ENCODE measurements at regions not wholly inside any gene's neighbourhood (a gene's known extent, or its start where the extent isn't known, plus 50 kb on each side); places are given as distances from the start of the nearest gene placed in this dataset.

DNA sequence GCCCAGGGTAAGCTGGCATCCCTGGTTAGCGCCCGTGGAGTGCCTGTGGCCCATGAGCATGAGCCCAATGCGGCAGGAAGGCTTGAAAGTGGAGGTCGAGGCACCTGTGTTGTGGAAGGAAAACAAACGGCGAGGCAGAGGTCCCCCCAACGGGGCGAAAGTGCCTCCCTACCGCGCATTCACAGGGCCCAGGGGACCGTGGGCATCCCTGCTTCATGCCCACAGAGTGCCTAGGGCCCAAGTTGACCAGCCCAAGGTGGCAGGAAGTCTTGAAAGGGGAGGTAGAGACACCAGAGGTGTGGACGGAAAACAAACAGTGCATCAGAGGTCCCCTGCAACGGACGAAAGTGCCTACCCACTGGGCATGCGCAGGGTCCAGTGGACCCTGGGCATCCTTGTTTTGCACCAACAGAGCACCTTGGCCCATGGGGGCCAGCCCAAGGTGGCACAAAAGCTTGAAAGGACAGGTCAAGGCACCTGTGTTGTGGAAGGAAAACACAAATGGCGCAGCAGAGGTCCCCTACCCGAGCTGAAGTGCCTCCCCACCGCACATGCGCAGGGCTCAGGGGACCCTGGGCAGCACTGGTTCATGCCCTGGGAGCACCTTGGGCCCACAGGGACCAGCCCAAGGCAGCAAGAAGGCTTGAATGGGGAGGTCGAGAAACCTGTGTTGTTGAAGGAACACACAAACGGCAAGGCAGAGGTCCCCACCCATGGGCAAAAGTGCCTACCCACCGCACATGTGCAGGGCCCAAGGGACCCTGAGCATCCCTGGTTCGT, 377.5 kb downstream of the ALG10 start:
- no peaks in the 10 kb centered on the region for H3K4me1 ChIP-seq (ENCODE audit: control insufficient read depth, insufficient read depth, low read length)
- no peaks in the 10 kb centered on the region for H3K27me3 ChIP-seq (ENCODE audit: control insufficient read depth, insufficient read depth, low read length)
- peaks cover 94% of the 10 kb centered on the region for H3K9me3 ChIP-seq (replicated peaks; ENCODE audit: control insufficient read depth, low read depth, low read length)
- no peak overlapping the region for H3K27ac ChIP-seq (ENCODE audit: low read length)
- no peaks in the 10 kb centered on the region for H3K36me3 ChIP-seq (ENCODE audit: control insufficient read depth, insufficient read depth, low read length)
- WGBS (ENCODE audit: insufficient coverage) = 74% methylated on average over 23 of the region's 23 CpGs
- H3K4me3 ChIP-seq (ENCODE audit: low read length) = no peak overlapping the region
- DNase-seq = no peak

DNA sequence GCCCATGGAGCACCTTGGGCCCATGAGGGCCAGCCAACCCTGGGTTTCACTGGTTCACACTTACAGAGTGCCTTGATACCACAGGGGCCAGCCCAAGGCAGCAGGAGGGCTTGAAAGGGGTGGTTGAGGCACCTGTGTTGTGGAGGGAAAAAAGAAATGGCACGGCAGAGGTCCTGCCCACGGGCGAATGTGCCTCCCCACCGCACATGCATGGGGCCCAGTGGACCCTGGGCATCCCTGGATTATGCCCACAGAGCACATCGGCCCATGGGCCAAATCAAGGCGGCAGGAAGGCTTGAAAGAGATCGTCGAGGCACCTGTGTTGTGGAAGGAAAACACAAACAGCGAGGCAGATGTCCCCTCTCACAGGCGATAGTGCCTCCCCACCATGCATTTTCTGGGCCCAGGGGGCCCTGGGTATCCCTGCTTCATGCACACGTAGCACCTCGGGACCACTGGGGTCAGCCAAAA, 378.1 kb downstream of the ALG10 start:
- Histone ChIP-seq H3K9me3 (replicated peaks; ENCODE audit: control insufficient read depth, low read depth, low read length) (peaks cover 92% of the 10 kb centered on the region), H3K27me3 (ENCODE audit: control insufficient read depth, insufficient read depth, low read length) (no peaks in the 10 kb centered on the region), H3K36me3 (ENCODE audit: control insufficient read depth, insufficient read depth, low read length) (no peaks in the 10 kb centered on the region), H3K4me3 (ENCODE audit: low read length) (no peak overlapping the region), H3K4me1 (ENCODE audit: control insufficient read depth, insufficient read depth, low read length) (no peaks in the 10 kb centered on the region), H3K27ac (ENCODE audit: low read length) (no peak overlapping the region)
- DNase-seq = no peak
- 85% methylated on average over 9 of the region's 12 CpGs for WGBS (ENCODE audit: insufficient coverage)

DNA sequence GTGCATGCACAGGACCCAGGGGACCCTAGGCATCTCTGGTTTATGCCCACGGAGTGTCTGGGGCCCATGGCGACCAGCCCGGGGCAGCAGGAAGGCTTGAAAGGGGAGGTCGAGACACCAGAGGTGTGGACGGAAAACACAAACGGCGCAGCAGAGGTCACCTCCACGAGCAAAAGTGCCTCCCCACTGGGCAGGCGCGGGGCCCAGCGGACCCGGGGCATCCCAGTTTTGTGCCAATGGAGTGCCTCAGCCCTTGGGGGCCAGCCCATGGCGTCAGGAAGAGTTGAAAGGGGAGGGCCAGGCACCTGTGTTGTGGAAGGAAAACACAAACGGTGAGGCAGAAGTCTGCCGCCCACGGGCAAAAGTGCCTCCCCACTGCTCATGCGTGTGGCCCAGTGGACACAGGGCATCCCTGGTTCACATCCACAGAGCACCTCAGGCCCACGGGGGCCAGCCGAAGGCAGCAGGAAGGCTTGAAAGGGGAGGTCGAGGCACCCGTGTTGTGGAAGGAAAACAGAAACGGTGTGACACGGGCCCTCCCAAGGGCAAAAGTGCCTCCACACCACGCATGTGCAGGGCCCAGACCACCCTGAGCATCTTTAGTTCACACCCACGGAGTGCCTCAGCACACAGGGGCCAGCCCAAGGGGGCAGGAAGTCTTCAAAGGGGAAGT, 378.8 kb downstream of the ALG10 start:
- H3K27ac ChIP-seq (ENCODE audit: low read length) = no peak overlapping the region
- no peak overlapping the region for H3K4me3 ChIP-seq (ENCODE audit: low read length)
- H3K9me3 ChIP-seq (replicated peaks; ENCODE audit: control insufficient read depth, low read depth, low read length) = peaks cover 91% of the 10 kb centered on the region
- WGBS (ENCODE audit: insufficient coverage) = 67% methylated on average over 24 of the region's 25 CpGs
- H3K36me3 ChIP-seq (ENCODE audit: control insufficient read depth, insufficient read depth, low read length) = no peaks in the 10 kb centered on the region
- no peaks in the 10 kb centered on the region for H3K27me3 ChIP-seq (ENCODE audit: control insufficient read depth, insufficient read depth, low read length)
- H3K4me1 ChIP-seq (ENCODE audit: control insufficient read depth, insufficient read depth, low read length) = no peaks in the 10 kb centered on the region
- DNase-seq = no peak

GRCh38 chr12:34401659-34402227, 379.4 kb downstream of the ALG10 start:
- DNase-seq = no peak
- Histone ChIP-seq H3K27me3 (ENCODE audit: control insufficient read depth, insufficient read depth, low read length) (no peaks in the 10 kb centered on the region), H3K9me3 (replicated peaks; ENCODE audit: control insufficient read depth, low read depth, low read length) (peaks cover 91% of the 10 kb centered on the region), H3K4me3 (ENCODE audit: low read length) (no peak overlapping the region), H3K27ac (ENCODE audit: low read length) (no peak overlapping the region), H3K4me1 (ENCODE audit: control insufficient read depth, insufficient read depth, low read length) (no peaks in the 10 kb centered on the region), H3K36me3 (ENCODE audit: control insufficient read depth, insufficient read depth, low read length) (no peaks in the 10 kb centered on the region)
- WGBS (ENCODE audit: insufficient coverage) = 51% methylated on average over 23 of the region's 28 CpGs

- WGBS (ENCODE audit: insufficient coverage) = 70% methylated on average over 21 of the region's 30 CpGs
- no peak overlapping the region for H3K4me3 ChIP-seq (ENCODE audit: low read length)
- H3K36me3 ChIP-seq (ENCODE audit: control insufficient read depth, insufficient read depth, low read length) = no peaks in the 10 kb centered on the region
- no peaks in the 10 kb centered on the region for H3K27me3 ChIP-seq (ENCODE audit: control insufficient read depth, insufficient read depth, low read length)
- no peak for DNase-seq
- no peak overlapping the region for H3K27ac ChIP-seq (ENCODE audit: low read length)
- no peaks in the 10 kb centered on the region for H3K4me1 ChIP-seq (ENCODE audit: control insufficient read depth, insufficient read depth, low read length)
- peaks cover 90% of the 10 kb centered on the region for H3K9me3 ChIP-seq (replicated peaks; ENCODE audit: control insufficient read depth, low read depth, low read length)
Observed at GRCh38 chr12:34402228-34402898, 380.1 kb downstream of the ALG10 start.

DNA sequence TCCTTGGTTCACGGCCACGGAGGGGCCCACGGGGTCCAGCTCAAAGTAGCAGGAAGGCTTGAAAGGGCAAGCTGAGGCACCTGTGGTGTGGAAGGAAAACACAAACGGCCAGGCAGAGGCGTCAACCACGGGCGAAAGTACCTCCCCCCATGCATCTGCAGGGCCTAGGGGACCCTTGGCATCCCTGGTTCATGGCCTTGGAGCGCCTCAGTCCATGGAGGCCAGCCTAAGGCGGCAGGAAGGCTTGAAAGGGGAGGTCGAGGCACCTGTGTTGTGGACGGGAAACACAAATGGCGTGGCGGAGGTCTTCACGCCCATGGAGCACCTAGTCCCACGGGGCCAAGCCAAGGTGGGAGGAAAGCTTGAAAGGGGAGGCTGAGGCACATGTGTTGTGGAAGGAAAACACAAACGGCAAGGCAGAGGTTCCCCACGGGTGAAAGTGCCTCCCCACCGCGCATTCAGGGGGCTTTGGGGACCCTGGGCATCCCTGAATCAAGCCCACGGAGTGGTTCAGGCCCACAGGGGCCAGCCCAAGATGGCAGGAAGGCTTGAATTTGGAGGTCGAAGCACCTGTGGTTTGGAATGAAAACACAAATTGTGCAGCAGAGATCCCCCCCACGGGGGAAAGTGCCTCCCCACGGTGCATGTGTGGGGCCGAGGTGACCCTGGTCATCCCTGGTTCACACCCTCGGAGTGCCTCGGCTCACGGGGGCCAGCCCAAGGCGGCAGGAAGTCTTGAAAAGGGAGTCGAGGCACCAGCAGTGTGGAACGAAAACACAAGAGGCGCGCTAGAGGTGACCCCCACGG, 380.8 kb downstream of the ALG10 start:
- DNase-seq = no peak
- Histone ChIP-seq H3K4me3 (ENCODE audit: low read length) (no peak overlapping the region), H3K9me3 (replicated peaks; ENCODE audit: control insufficient read depth, low read depth, low read length) (peaks cover 88% of the 10 kb centered on the region), H3K36me3 (ENCODE audit: control insufficient read depth, insufficient read depth, low read length) (no peaks in the 10 kb centered on the region), H3K27ac (ENCODE audit: low read length) (no peak overlapping the region), H3K4me1 (ENCODE audit: control insufficient read depth, insufficient read depth, low read length) (no peaks in the 10 kb centered on the region), H3K27me3 (ENCODE audit: control insufficient read depth, insufficient read depth, low read length) (no peaks in the 10 kb centered on the region)
- 80% methylated on average over 28 of the region's 33 CpGs for WGBS (ENCODE audit: insufficient coverage)

GRCh38 chr12:34403706-34404376, 381.5 kb downstream of the ALG10 start:
- Histone ChIP-seq H3K9me3 (replicated peaks; ENCODE audit: control insufficient read depth, low read depth, low read length) (peaks cover 83% of the 10 kb centered on the region), H3K36me3 (ENCODE audit: control insufficient read depth, insufficient read depth, low read length) (no peaks in the 10 kb centered on the region), H3K27me3 (ENCODE audit: control insufficient read depth, insufficient read depth, low read length) (no peaks in the 10 kb centered on the region), H3K4me3 (ENCODE audit: low read length) (no peak overlapping the region), H3K4me1 (ENCODE audit: control insufficient read depth, insufficient read depth, low read length) (no peaks in the 10 kb centered on the region), H3K27ac (ENCODE audit: low read length) (no peak overlapping the region)
- WGBS (ENCODE audit: insufficient coverage) = 56% methylated on average over 13 of the region's 19 CpGs
- no peak for DNase-seq

GRCh38 chr12:34404377-34405285, 382.3 kb downstream of the ALG10 start:
- WGBS (ENCODE audit: insufficient coverage) = 70% methylated on average over 16 of the region's 19 CpGs
- Histone ChIP-seq H3K27me3 (ENCODE audit: control insufficient read depth, insufficient read depth, low read length) (no peaks in the 10 kb centered on the region), H3K4me3 (ENCODE audit: low read length) (no peak overlapping the region), H3K27ac (ENCODE audit: low read length) (no peak overlapping the region), H3K9me3 (replicated peaks; ENCODE audit: control insufficient read depth, low read depth, low read length) (peaks cover 77% of the 10 kb centered on the region), H3K36me3 (ENCODE audit: control insufficient read depth, insufficient read depth, low read length) (no peaks in the 10 kb centered on the region), H3K4me1 (ENCODE audit: control insufficient read depth, insufficient read depth, low read length) (no peaks in the 10 kb centered on the region)
- no peak for DNase-seq
